K562 (cell line): ENCODE measurements at regions not wholly inside any gene's neighbourhood (a gene's known extent, or its start where the extent isn't known, plus 50 kb on each side); places are given as distances from the start of the nearest gene placed in this dataset.

Experiments used
- ATAC-seq: fragments of 200-7000 bp; cut with Tn5 transposase; 3 replicates; pipeline ENCODE4 v1.9.1; 2020; ENCODE audit warnings: moderate library complexity
- BruUV-seq: library from RNA; stranded (reverse); fragments of 400-500 nt; replicated peaks from 2 replicates; lab custom pipeline; 2021; lab: Mats Ljungman, UMichigan
- CTCF ChIA-PET: fragments of 300-600 bp; formaldehyde crosslinking; extraction: SDS; loops from one replicate; lab custom pipeline; 2021; ENCODE audit warnings: low intra/inter-chr PET ratio; lab: Yijun Ruan, JAX
- POLR2A ChIA-PET: fragments of 300-600, 350-650 bp; sonication (Branson Sonifier 250); formaldehyde crosslinking; extraction: SDS; loops from one replicate; lab custom pipeline; 2021; ENCODE audit warnings: antibody characterized with exemption, inconsistent platforms; lab: Yijun Ruan, JAX
- DNase-seq, 4 experiments: peaks; one replicate each; pipeline versions ENCODE4 v3.0.0 to v3.0.0-alpha.2; 2011 to 2018; ENCODE audit warnings: low spot score in 3 of 4, mixed read lengths in 3 of 4; ENCODE audit errors: extremely low read depth in 1 of 4
- FAIRE-seq: peaks from 2 replicates; lab custom pipeline; 2011; peaks lifted over from hg19 to GRCh38; lab: Jason Lieb, UNC
- H2AFZ ChIP-seq: 2 replicates; pipeline ENCODE4 v1.6.0; 2011; ENCODE audit warnings: low read depth, low read length, control low read depth, inconsistent platforms
- H3K27ac ChIP-seq: fragments of 200-600 bp; 3 replicates; pipeline ENCODE4 v1.8.0; 2011; ENCODE audit warnings: low read depth, mild to moderate bottlenecking, control low read depth, inconsistent platforms, low read length, moderate library complexity, mixed read lengths; ENCODE audit errors: extremely low read depth
- H3K27me3 ChIP-seq, 2 experiments: fragments of 300-600 bp in 1 of 2; 2 replicates in 1 of 2; 3 replicates in 1 of 2; pipeline versions ENCODE4 v1.6.0 to v1.8.0; 2011; ENCODE audit warnings: inconsistent platforms in 2 of 2, low read length in 2 of 2, mild to moderate bottlenecking in 1 of 2, mixed read lengths in 1 of 2, moderate library complexity in 1 of 2; ENCODE audit not compliant: control insufficient read depth in 2 of 2, insufficient read depth in 2 of 2
- H3K36me3 ChIP-seq: fragments of 300-600 bp; 3 replicates; pipeline ENCODE4 v1.8.0; 2011; ENCODE audit warnings: mild to moderate bottlenecking, low read length, inconsistent platforms; ENCODE audit not compliant: control insufficient read depth, insufficient read depth
- H3K4me1 ChIP-seq, 2 experiments: fragments of 200-600 bp in 1 of 2; replicated peaks in 1 of 2; 2 replicates in 1 of 2; 3 replicates in 1 of 2; pipeline versions ENCODE4 v1.5.1 to v1.8.0; 2011; ENCODE audit warnings: inconsistent platforms in 2 of 2, low read length in 2 of 2, mild to moderate bottlenecking in 1 of 2, mixed read lengths in 1 of 2, moderate library complexity in 1 of 2; ENCODE audit not compliant: control insufficient read depth in 2 of 2, insufficient read depth in 2 of 2
- H3K4me2 ChIP-seq: 2 replicates; pipeline ENCODE4 v1.6.1; 2011; ENCODE audit warnings: low read length, control low read depth, inconsistent platforms, mixed read lengths; ENCODE audit not compliant: insufficient read depth
- H3K4me3 ChIP-seq: fragments of 200-600 bp; sonication (generic), shearing (Covaris generic); 2 replicates; pipeline ENCODE4 v1.5.1; 2016; ENCODE audit warnings: control low read depth, inconsistent platforms
- H3K79me2 ChIP-seq: fragments of 200-600 bp; 3 replicates; pipeline ENCODE4 v1.8.0; 2011; ENCODE audit warnings: low read length, inconsistent platforms; ENCODE audit not compliant: control insufficient read depth, insufficient read depth
- H3K9ac ChIP-seq, 2 experiments: 2 replicates each; pipeline versions ENCODE4 v1.6.0 to v1.6.1; 2011; ENCODE audit warnings: low read depth in 2 of 2, low read length in 2 of 2, control low read depth in 1 of 2, inconsistent platforms in 1 of 2, mild to moderate bottlenecking in 1 of 2, mixed read lengths in 1 of 2; ENCODE audit not compliant: insufficient read depth in 1 of 2
- H3K9me1 ChIP-seq: one replicate; pipeline ENCODE4 v1.6.0; 2011; ENCODE audit warnings: inconsistent platforms, mild to moderate bottlenecking, low read length, moderate library complexity; ENCODE audit not compliant: control insufficient read depth, insufficient read depth
- H3K9me3 ChIP-seq: replicated peaks from 2 replicates; pipeline ENCODE4 v1.5.1; 2011; ENCODE audit warnings: low read depth, low read length, inconsistent platforms; ENCODE audit not compliant: control insufficient read depth, insufficient read depth
- H4K20me1 ChIP-seq: replicated peaks from 2 replicates; pipeline ENCODE4 v1.6.1; 2011; ENCODE audit warnings: low read length, inconsistent platforms, mixed read lengths; ENCODE audit not compliant: control insufficient read depth, insufficient read depth
- CBFA2T3 ChIP-seq: fragments of 450-650 bp; IDR thresholded peaks from 2 replicates; pipeline ENCODE4 v1.6.1; 2017
- EP400 ChIP-seq: fragments of 450-650 bp; IDR thresholded peaks from 2 replicates; pipeline ENCODE4 v1.6.1; 2017; ENCODE audit warnings: antibody characterized with exemption, mild to moderate bottlenecking, moderate library complexity
- HLTF ChIP-seq: fragments of 450-650 bp; IDR thresholded peaks from 2 replicates; pipeline ENCODE4 v1.6.1; 2016
- NCOA2 ChIP-seq, 2 experiments: fragments of 450-650 bp; IDR thresholded peaks; 2 replicates each; pipeline ENCODE4 v1.6.1; 2018; ENCODE audit warnings: mild to moderate bottlenecking in 2 of 2, moderate library complexity in 1 of 2; ENCODE audit not compliant: partially characterized antibody in 2 of 2
- RUNX1 ChIP-seq: sonication (generic); IDR thresholded peaks from 2 replicates; pipeline ENCODE4 v1.6.1; 2016; ENCODE audit warnings: antibody characterized with exemption, low read depth
- SAFB2 ChIP-seq: fragments of 200-400 bp; formaldehyde crosslinking; IDR thresholded peaks from 2 replicates; pipeline ENCODE4 v1.6.1; 2018; ENCODE audit warnings: borderline replicate concordance, low read length, low read depth, moderate library complexity; ENCODE audit not compliant: severe bottlenecking
- TAL1 ChIP-seq: fragments of 450-650 bp; IDR thresholded peaks from 2 replicates; pipeline ENCODE4 v1.6.1; 2016; ENCODE audit warnings: mild to moderate bottlenecking
- ZNF12 ChIP-seq: sonication (generic); formaldehyde crosslinking; IDR thresholded peaks from 2 replicates; pipeline ENCODE4 v1.4.0; 2020; ENCODE audit warnings: mild to moderate bottlenecking, missing genetic modification reagents
- ZNF165 ChIP-seq: fragments of 250-450 bp; sonication (Bioruptor Pico); IDR thresholded peaks from 2 replicates; pipeline ENCODE4 v1.4.0; 2020; ENCODE audit warnings: borderline replicate concordance
- WGBS: fragments of 100-300 bp; shearing (Covaris generic); methylation state at CpG from one replicate; pipeline ENCODE4 v1.1.6; 2016; ENCODE audit warnings: low coverage, mixed read lengths; ENCODE audit not compliant: insufficient coverage; ENCODE audit errors: missing lambda C conversion rate; 5-methylcytosine and 5-hydroxymethylcytosine counted together
- in situ Hi-C: fragments of 300-500 bp; cut with MboI; formaldehyde crosslinking; loops from 4 replicates; pipeline ENCODE4 v1.15.0; 2018; ENCODE audit warnings: inconsistent platforms, mixed read lengths
- intact Hi-C: fragments of 100-400 bp; cut with micrococcal nuclease; formaldehyde crosslinking; loops from 2 replicates; pipeline ENCODE4 v1.14.2; 2022
- TF ChIP-seq, protein P1 (sequence below): fragments of 150-350 bp; conservative IDR thresholded peaks from 2 replicates; pipeline ENCODE4 v1.6.1; 2014; ENCODE audit warnings: low read length
- TF ChIP-seq, protein P2 (sequence below): fragments of 250-450 bp; sonication (Bioruptor Pico); IDR thresholded peaks from 2 replicates; pipeline ENCODE4 v1.8.0; 2022; ENCODE audit warnings: moderate library complexity, mild to moderate bottlenecking, inconsistent platforms

DNA sequence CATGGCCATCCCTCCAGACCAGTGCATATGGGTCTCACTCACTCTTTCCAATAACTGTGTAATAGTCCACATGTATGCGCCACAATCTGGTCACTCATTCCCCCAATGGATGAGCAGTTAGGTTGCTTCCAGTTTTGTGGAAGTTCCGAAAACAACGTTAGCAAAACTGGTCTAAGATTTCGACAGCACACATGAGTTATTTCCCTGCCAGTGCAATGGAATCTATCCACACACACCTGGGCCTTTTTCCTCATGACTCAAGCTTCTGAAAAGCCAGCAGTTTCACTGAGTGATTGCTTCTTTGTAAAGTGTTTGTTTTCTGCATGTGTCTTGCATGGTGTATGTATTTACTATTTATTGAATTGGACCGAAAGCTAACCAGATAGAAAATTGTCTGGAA lies 58.8 kb upstream of the FHIP2A start (continued):
- TF ChIP-seq, protein P1, sequence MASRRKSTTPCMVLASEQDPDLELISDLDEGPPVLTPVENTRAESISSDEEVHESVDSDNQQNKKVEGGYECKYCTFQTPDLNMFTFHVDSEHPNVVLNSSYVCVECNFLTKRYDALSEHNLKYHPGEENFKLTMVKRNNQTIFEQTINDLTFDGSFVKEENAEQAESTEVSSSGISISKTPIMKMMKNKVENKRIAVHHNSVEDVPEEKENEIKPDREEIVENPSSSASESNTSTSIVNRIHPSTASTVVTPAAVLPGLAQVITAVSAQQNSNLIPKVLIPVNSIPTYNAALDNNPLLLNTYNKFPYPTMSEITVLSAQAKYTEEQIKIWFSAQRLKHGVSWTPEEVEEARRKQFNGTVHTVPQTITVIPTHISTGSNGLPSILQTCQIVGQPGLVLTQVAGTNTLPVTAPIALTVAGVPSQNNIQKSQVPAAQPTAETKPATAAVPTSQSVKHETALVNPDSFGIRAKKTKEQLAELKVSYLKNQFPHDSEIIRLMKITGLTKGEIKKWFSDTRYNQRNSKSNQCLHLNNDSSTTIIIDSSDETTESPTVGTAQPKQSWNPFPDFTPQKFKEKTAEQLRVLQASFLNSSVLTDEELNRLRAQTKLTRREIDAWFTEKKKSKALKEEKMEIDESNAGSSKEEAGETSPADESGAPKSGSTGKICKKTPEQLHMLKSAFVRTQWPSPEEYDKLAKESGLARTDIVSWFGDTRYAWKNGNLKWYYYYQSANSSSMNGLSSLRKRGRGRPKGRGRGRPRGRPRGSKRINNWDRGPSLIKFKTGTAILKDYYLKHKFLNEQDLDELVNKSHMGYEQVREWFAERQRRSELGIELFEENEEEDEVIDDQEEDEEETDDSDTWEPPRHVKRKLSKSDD = no peak
- TF ChIP-seq RUNX1 (no peak), CBFA2T3 (no peak)

DNA sequence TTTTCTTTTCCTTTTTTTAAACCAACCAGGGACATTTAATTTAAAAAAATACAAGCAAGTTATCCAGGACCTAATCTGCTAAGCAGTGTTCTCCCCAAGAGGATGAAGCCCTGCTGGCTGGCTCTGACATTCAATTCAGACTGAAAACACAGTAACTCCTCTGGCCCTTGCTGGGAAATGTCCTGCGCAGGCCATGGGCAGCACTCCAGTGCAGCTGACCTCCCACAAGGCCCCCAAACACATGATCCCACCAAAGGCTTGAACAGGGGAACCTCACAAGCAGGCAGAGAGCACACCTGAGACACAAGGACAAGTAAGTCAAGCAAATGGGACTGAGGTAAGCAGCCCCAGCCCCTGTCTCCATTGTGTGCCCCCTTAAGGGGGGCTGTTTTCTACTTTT lies 56.9 kb upstream of the FHIP2A start:
- in situ Hi-C loops = no loop called here
- TF ChIP-seq ZNF165 (CRISPR knock-in tag) (no peak), SAFB2 (no peak), ZNF12 (CRISPR knock-in tag) (no peak), NCOA2 (IDR thresholded peaks at IDR 0.05; ENCODE audit: partially characterized antibody in 2 of 2) (no peak), TAL1 (no peak), HLTF (no peak), EP400 (no peak)
- TF ChIP-seq, protein P2, sequence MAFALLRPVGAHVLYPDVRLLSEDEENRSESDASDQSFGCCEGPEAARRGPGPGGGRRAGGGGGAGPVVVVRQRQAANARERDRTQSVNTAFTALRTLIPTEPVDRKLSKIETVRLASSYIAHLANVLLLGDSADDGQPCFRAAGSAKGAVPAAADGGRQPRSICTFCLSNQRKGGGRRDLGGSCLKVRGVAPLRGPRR (CRISPR knock-in tag) = no peak
- TF ChIP-seq, all 486 proteins: peak for 0
- H3K4me2 ChIP-seq = no peak overlapping the region
- no peak overlapping the region for H3K4me3 ChIP-seq
- ATAC-seq (no peak), DNase-seq (no peak), FAIRE-seq (no peak)
- no peaks in the 10 kb centered on the region for H4K20me1 ChIP-seq
- H3K79me2 ChIP-seq = no peaks in the 10 kb centered on the region
- BruUV-seq = no TSS peak
- intact Hi-C loops = no loop called here
- CTCF ChIA-PET = no interaction called here
- peaks cover 2 to 6% of the 10 kb centered on the region in 2 experiments; a peak in 2 of 5 replicates for H3K27me3 ChIP-seq
- no peak overlapping the region for H3K9ac ChIP-seq
- H3K4me1 ChIP-seq = peaks cover 0 to 5% of the 10 kb centered on the region in 2 experiments; a peak in 2 of 5 replicates
- H3K27ac ChIP-seq = no peak overlapping the region
- H3K9me3 ChIP-seq = no peaks in the 10 kb centered on the region
- no peaks in the 10 kb centered on the region for H3K9me1 ChIP-seq
- no peak overlapping the region for H2AFZ ChIP-seq
- POLR2A ChIA-PET = no interaction called here
- no CpG with 5 or more reads among the region's 1 CpG for WGBS
- H3K36me3 ChIP-seq = no peaks in the 10 kb centered on the region
